HG02938 (cell line): ENCODE measurements at regions not wholly inside any gene's neighbourhood (a gene's known extent, or its start where the extent isn't known, plus 50 kb on each side); places are given as distances from the start of the nearest gene placed in this dataset.

Experiments
- ATAC-seq: cut with Tn5 transposase; IDR thresholded peaks from one replicate; pipeline ENCODE4 v1.9.1; 2021; ENCODE audit warnings: mild to moderate bottlenecking, moderate library complexity; ENCODE audit not compliant: unreplicated experiment

- ATAC-seq: no peak
These were observed 199.3 kb downstream of the TFAP2C start for GRCh38 chr20:56828402-56828801.

- ATAC-seq: no peak
These were observed 200.8 kb downstream of the TFAP2C start for GRCh38 chr20:56829788-56830385.

GRCh38 chr20:56831795-56832194 is 202.7 kb downstream of the TFAP2C start:
- no peak for ATAC-seq

DNA sequence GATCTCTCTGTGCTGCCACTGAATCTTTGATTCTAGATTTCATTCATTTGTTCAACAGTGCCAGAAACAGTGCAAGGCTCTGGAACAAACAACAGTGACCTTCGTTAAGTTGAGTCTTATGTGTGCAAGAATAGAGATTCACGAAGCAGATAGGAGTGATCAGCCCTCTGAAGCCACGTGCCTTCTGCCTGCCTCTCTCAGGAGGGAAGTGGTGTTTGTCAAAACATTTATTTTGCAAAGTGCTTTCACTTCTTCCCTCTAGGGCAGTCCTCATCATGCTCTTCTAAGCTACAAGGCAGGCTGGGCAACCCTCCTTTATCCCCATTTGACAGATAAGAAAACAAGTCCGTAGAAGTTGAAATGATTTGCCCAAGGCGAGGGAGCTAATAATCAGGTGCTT is 204.3 kb downstream of the TFAP2C start:
- no peak for ATAC-seq

GRCh38 chr20:56835829-56836550 is 206.9 kb downstream of the TFAP2C start:
- ATAC-seq: no peak

DNA sequence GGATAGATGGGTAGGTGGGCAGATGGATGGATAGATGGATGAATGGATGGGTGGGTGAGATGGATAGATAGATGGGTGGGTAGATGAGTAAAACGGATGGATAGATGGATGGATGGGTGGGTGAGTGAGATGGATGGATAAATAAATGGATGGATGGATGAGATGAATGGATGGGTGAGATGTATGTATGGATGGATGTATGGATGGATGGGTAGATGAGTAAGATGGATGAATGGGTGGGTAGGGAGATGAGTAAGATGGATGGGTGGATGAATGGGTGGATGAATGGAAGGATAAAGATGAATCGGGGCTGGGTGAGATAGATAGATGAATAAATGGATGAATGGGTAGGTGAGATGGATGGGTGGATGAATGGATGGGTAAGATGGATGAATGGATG is 210.1 kb downstream of the TFAP2C start:
- ATAC-seq: no peak

GRCh38 chr20:56839786-56840185 is 210.7 kb downstream of the TFAP2C start:
- ATAC-seq: no peak

DNA sequence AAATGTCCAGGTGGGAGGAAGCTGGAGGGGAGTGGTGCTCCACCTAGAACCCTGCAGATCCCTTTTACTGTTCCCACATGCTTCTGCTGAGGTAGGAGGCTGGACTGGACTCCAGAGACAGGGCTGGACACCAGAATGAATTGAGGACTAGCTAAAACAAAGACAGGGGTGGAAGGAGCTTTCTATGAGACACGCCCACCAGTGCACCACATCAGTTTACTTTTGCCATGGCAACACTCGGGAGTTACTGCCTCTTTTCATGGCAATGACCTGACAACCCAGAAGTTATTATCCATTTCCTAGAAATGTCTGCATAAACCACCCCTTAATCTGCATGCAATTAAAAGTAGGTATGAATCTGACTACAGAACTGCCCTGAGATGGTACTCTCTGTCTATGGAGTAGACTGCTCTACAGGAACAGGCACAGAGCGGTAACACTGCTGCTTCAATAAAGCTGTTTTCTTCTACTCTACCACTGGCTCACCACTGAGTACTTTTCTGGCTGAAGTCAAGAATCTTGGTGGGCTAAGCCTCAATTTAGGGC is 211.7 kb downstream of the TFAP2C start:
- ATAC-seq: no peak

DNA sequence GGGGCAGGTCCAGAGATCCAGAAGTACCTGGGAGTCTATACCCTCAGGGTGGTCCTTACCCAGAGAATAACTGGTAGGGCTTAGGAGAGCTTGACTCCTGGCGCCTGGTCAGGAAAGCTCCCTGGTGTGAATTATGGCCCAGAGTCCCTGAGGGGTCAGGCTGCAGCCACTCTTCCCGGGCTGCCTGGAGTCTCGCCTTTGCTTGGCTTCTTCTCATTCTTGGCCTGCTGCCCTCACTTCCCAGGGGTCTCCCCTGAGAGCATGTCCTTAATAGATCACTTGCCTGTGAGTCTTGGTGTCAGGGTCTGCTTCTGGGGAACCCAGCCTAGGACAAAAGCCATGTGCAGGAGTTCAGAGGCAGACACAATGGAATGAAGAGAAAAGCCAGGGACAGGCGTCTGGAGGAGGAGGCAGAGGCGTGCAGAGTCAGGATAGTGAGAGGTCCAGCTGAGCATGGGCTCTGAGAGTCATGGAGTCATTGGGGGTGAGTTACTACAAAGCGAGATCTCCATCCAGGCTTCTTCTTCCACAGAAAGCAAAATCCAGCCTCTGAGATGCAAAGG is 212.3 kb downstream of the TFAP2C start:
- no peak for ATAC-seq

DNA sequence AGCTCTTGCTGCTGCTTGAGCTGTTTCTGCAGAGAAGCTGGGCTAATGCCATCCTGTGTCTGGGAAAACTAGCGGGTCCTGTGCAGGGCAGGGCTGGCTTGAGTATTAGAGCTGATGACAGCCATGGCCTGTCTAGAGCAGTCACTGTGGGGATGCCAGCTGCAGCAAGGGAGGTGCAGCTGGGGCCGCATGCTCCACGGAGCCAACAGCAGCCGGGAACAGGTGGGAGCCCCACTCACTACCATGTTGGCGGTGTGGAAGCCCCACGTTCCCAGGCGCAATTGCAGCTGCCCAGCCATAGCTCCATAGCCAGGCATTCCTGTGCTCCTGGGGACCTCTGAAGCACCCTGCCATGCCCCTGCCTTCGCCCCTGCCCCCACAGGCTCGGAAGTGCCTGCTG is 212.9 kb downstream of the TFAP2C start:
- no peak for ATAC-seq

DNA sequence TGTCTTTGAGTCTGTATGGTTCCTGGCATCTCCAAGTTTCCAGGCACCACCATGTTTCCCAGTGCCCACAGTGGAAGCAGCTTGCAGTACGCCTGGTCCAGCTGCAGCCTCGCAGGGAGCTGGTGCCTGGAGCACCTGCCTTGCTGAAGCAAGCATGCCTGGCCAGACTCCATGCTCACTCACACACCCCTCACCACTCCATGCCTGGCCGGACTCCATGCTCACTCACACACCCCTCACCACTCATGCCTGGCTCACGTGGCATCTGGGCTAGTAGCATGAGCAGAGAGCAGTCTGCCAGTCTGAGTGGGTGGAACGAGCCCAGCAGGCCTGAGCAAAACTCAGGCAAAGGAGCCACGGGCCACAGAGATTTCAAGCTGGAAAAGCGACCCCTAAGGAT is 214.3 kb downstream of the TFAP2C start:
- no peak for ATAC-seq

GRCh38 chr20:56843817-56844216 is 214.7 kb downstream of the TFAP2C start:
- no peak for ATAC-seq

GRCh38 chr20:56845546-56846086 is 216.5 kb downstream of the TFAP2C start:
- no peak for ATAC-seq

DNA sequence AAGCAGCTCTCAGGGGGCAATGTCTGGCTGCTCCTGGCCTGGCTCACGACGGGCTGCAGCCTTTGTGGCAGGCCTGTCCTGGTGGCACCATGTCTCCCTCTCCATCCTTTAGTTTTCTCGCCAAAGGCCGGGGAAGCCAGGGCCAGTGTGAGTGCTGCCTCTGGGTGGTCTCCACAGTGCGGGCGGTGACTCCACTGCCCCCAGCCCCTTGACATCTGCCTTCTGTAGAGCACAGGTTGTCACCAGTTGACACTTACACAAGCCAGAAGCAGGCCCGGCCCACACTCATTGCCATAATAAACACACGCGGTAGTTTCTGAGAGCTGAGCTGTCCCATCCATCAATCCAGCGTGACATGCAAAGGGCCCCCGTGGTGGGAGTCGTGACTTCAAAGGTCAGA is 219.5 kb downstream of the TFAP2C start:
- ATAC-seq: no peak

- ATAC-seq: no peak
These were observed 222.4 kb downstream of the TFAP2C start for GRCh38 chr20:56851552-56851951.

GRCh38 chr20:56855708-56856107 is 226.6 kb downstream of the TFAP2C start:
- no peak for ATAC-seq

GRCh38 chr20:56857950-56858349 is 228.8 kb downstream of the TFAP2C start:
- no peak for ATAC-seq

GRCh38 chr20:56859039-56859800 is 230.1 kb downstream of the TFAP2C start:
- ATAC-seq: no peak

GRCh38 chr20:56859801-56860261 is 230.7 kb downstream of the TFAP2C start:
- ATAC-seq: no peak

GRCh38 chr20:56860413-56860812 is 231.3 kb downstream of the TFAP2C start:
- ATAC-seq: no peak

DNA sequence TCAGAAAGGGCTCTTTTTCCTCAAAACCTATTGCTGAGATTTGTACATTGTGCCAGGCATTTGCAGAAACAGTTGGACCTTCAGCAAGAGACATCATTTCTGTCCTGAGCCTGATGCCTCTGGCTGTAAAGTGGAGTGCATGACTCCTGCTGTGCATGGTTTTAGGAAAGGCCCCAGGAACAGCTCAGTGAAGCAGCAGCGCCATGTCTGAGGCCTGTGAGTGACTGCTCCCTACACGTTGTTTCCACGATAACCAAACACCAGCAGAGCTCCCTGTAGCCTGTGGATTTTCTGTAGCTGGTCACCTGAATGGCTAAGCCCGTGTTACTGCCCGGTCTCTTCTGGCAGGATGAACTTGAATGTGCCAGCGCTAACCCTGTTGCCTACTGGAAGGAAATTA is 232.5 kb downstream of the TFAP2C start:
- ATAC-seq: no peak
